HAP-1 (cell line): ENCODE measurements at regions not wholly inside any gene's neighbourhood (a gene's known extent, or its start where the extent isn't known, plus 50 kb on each side); places are given as distances from the start of the nearest gene placed in this dataset.
"Not testable (repeated sequence)": the region's sequence is repeated elsewhere in the genome, so short reads cannot be mapped to it uniquely, and the experiment has no call there.

Experiments used
- DNase-seq, 2 experiments: peaks; one replicate each; pipeline ENCODE4 v3.0.0-alpha.2; 2016 to 2020; ENCODE audit warnings: low spot score in 2 of 2
- H3K27me3 ChIP-seq: fragments of 250-450 bp; sonication (Bioruptor Pico); 2 replicates; pipeline ENCODE4 v1.5.1; 2020; ENCODE audit warnings: low read depth, mild to moderate bottlenecking, moderate library complexity
- H3K36me3 ChIP-seq: fragments of 250-450 bp; sonication (Bioruptor Pico); replicated peaks from 2 replicates; pipeline ENCODE4 v1.5.1; 2020; ENCODE audit warnings: mild to moderate bottlenecking
- H3K4me1 ChIP-seq: fragments of 250-450 bp; sonication (Bioruptor Pico); 2 replicates; pipeline ENCODE4 v1.5.1; 2020; ENCODE audit warnings: mild to moderate bottlenecking
- H3K4me3 ChIP-seq: fragments of 250-450 bp; sonication (Bioruptor Pico); 2 replicates; pipeline ENCODE4 v1.5.1; 2020; ENCODE audit warnings: mild to moderate bottlenecking, moderate library complexity
- H3K9me3 ChIP-seq: fragments of 250-450 bp; sonication (Bioruptor Pico); 2 replicates; pipeline ENCODE4 v1.5.1; 2020; ENCODE audit warnings: mild to moderate bottlenecking, moderate library complexity
- in situ Hi-C: fragments of 300-500 bp; cut with MboI; formaldehyde crosslinking; loops from 3 replicates; pipeline ENCODE4 v1.14.3; 2020; ENCODE audit warnings: low sequenced_read_pairs, inconsistent platforms, mixed read lengths

- H3K27me3 ChIP-seq: no peaks in the 10 kb centered on the region
- H3K36me3 ChIP-seq: no peaks in the 10 kb centered on the region
- in situ Hi-C loops: no loop called here
- DNase-seq: no peak
- no peak overlapping the region for H3K4me3 ChIP-seq
- H3K9me3 ChIP-seq: no peaks in the 10 kb centered on the region
- no peaks in the 10 kb centered on the region for H3K4me1 ChIP-seq
Measured at GRCh38 chr2:230593765-230594164, 118.9 kb upstream of the CAB39 start.

- H3K4me3 ChIP-seq: no peak overlapping the region
- in situ Hi-C loops: no loop called here
- H3K4me1 ChIP-seq: no peaks in the 10 kb centered on the region
- H3K36me3 ChIP-seq: no peaks in the 10 kb centered on the region
- H3K27me3 ChIP-seq: no peaks in the 10 kb centered on the region
- no peaks in the 10 kb centered on the region for H3K9me3 ChIP-seq
- DNase-seq: no peak
Measured at GRCh38 chr2:230594286-230594840, 118.3 kb upstream of the CAB39 start.

- no peak for DNase-seq
- in situ Hi-C loops: no loop called here
- Histone ChIP-seq H3K36me3 (no peaks in the 10 kb centered on the region), H3K9me3 (no peaks in the 10 kb centered on the region), H3K4me1 (no peaks in the 10 kb centered on the region), H3K4me3 (no peak overlapping the region), H3K27me3 (no peaks in the 10 kb centered on the region)
Measured at GRCh38 chr2:230599853-230600252, 112.8 kb upstream of the CAB39 start.

- Histone ChIP-seq H3K4me1 (no peaks in the 10 kb centered on the region), H3K36me3 (no peaks in the 10 kb centered on the region), H3K27me3 (no peaks in the 10 kb centered on the region), H3K4me3 (no peak overlapping the region), H3K9me3 (no peaks in the 10 kb centered on the region)
- in situ Hi-C loops: no loop called here
- DNase-seq: no peak
Measured at GRCh38 chr2:230600285-230600684, 112.4 kb upstream of the CAB39 start.

- H3K4me3 ChIP-seq: no peak overlapping the region
- no peak for DNase-seq
- no peaks in the 10 kb centered on the region for H3K9me3 ChIP-seq
- in situ Hi-C loops: no loop called here
- no peaks in the 10 kb centered on the region for H3K4me1 ChIP-seq
- H3K27me3 ChIP-seq: no peaks in the 10 kb centered on the region
- no peaks in the 10 kb centered on the region for H3K36me3 ChIP-seq
Measured at GRCh38 chr2:230600881-230601280, 111.8 kb upstream of the CAB39 start.

GRCh38 chr2:230601510-230601909, 111.1 kb upstream of the CAB39 start:
- no peaks in the 10 kb centered on the region for H3K4me1 ChIP-seq
- H3K27me3 ChIP-seq: no peaks in the 10 kb centered on the region
- no peaks in the 10 kb centered on the region for H3K9me3 ChIP-seq
- no peak overlapping the region for H3K4me3 ChIP-seq
- in situ Hi-C loops: no loop called here
- no peak for DNase-seq
- no peaks in the 10 kb centered on the region for H3K36me3 ChIP-seq

GRCh38 chr2:230602562-230603230, 109.9 kb upstream of the CAB39 start:
- Histone ChIP-seq H3K9me3 (no peaks in the 10 kb centered on the region), H3K4me3 (no peak overlapping the region), H3K36me3 (no peaks in the 10 kb centered on the region), H3K4me1 (no peaks in the 10 kb centered on the region), H3K27me3 (no peaks in the 10 kb centered on the region)
- in situ Hi-C loops: no loop called here
- no peak for DNase-seq

GRCh38 chr2:230603317-230603716, 109.3 kb upstream of the CAB39 start:
- H3K4me1 ChIP-seq, H3K9me3 ChIP-seq, in situ Hi-C loops, H3K4me3 ChIP-seq, DNase-seq, H3K36me3 ChIP-seq, H3K27me3 ChIP-seq: not testable (repeated sequence)

GRCh38 chr2:230604158-230604557, 108.5 kb upstream of the CAB39 start:
- H3K4me1 ChIP-seq, in situ Hi-C loops, DNase-seq, H3K27me3 ChIP-seq, H3K4me3 ChIP-seq, H3K9me3 ChIP-seq, H3K36me3 ChIP-seq: not testable (repeated sequence)

GRCh38 chr2:230614040-230614439, 98.6 kb upstream of the CAB39 start:
- in situ Hi-C loops: loop anchor here (5.0 kb wide), 1 partner anchor 607 kb away; no protein-coding TSS in a partner anchor
- no peaks in the 10 kb centered on the region for H3K36me3 ChIP-seq
- H3K4me1 ChIP-seq: no peaks in the 10 kb centered on the region
- peaks cover 3% of the 10 kb centered on the region; the same call in 1 of the 2 replicates for H3K27me3 ChIP-seq
- no peak overlapping the region for H3K4me3 ChIP-seq
- no peaks in the 10 kb centered on the region for H3K9me3 ChIP-seq
- no peak for DNase-seq

- Histone ChIP-seq H3K9me3 (no peaks in the 10 kb centered on the region), H3K36me3 (no peaks in the 10 kb centered on the region), H3K27me3 (no peaks in the 10 kb centered on the region), H3K4me3 (no peak overlapping the region), H3K4me1 (no peaks in the 10 kb centered on the region)
- DNase-seq: no peak
- in situ Hi-C loops: loop anchor here (5.0 kb wide), 1 partner anchor 608 kb away; no protein-coding TSS in a partner anchor
Measured at GRCh38 chr2:230614913-230615332, 97.7 kb upstream of the CAB39 start.

GRCh38 chr2:230617256-230617706, 95.4 kb upstream of the CAB39 start:
- H3K4me1 ChIP-seq, H3K9me3 ChIP-seq, H3K27me3 ChIP-seq, H3K4me3 ChIP-seq, in situ Hi-C loops, H3K36me3 ChIP-seq, DNase-seq: not testable (repeated sequence)

GRCh38 chr2:230619491-230619890, 93.2 kb upstream of the CAB39 start:
- Histone ChIP-seq H3K9me3 (no peaks in the 10 kb centered on the region), H3K4me3 (no peak overlapping the region), H3K27me3 (no peaks in the 10 kb centered on the region), H3K36me3 (no peaks in the 10 kb centered on the region), H3K4me1 (no peaks in the 10 kb centered on the region)
- in situ Hi-C loops: no loop called here
- DNase-seq: no peak

GRCh38 chr2:230625220-230625619, 87.4 kb upstream of the CAB39 start:
- in situ Hi-C loops, H3K9me3 ChIP-seq, H3K36me3 ChIP-seq, H3K4me1 ChIP-seq, DNase-seq, H3K27me3 ChIP-seq, H3K4me3 ChIP-seq: not testable (repeated sequence)

- H3K4me1 ChIP-seq, DNase-seq, H3K27me3 ChIP-seq, H3K4me3 ChIP-seq, H3K9me3 ChIP-seq, H3K36me3 ChIP-seq, in situ Hi-C loops: not testable (repeated sequence)
Measured at GRCh38 chr2:230627091-230627490, 85.6 kb upstream of the CAB39 start.
